Uterus (tissue), 2 donors: ENCODE measurements at regions not wholly inside any gene's neighbourhood (a gene's known extent, or its start where the extent isn't known, plus 50 kb on each side); places are given as distances from the start of the nearest gene placed in this dataset.

ENCODE experiments used
- CTCF ChIP-seq, 4 experiments: fragments of 200-600 bp in 2 of 4; fragments of 450-650 bp in 2 of 4; sonication (generic) in 2 of 4; IDR thresholded peaks; one replicate each; pipeline ENCODE4 v1.5.1; 2016 to 2019; ENCODE audit warnings: antibody characterized with exemption in 4 of 4, mild to moderate bottlenecking in 2 of 4, moderate library complexity in 1 of 4
- POLR2A ChIP-seq, 2 donors: fragments of 450-650 bp; IDR thresholded peaks; one replicate each; pipeline ENCODE4 v1.6.1; 2016; ENCODE audit warnings: antibody characterized with exemption in 2 of 2, mild to moderate bottlenecking in 1 of 2, moderate library complexity in 1 of 2

GRCh38 chr13:71382285-71382684 lies 484.7 kb downstream of the DACH1 start:
- TF ChIP-seq CTCF (IDR thresholded peaks at IDR 0.05) (no peak), POLR2A (IDR thresholded peaks at IDR 0.05) (no peak)
